ENCODE measurements at regions not wholly inside any gene's neighbourhood (a gene's known extent, or its start where the extent isn't known, plus 50 kb on each side); places are given as distances from the start of the nearest gene placed in this dataset.

DNA sequence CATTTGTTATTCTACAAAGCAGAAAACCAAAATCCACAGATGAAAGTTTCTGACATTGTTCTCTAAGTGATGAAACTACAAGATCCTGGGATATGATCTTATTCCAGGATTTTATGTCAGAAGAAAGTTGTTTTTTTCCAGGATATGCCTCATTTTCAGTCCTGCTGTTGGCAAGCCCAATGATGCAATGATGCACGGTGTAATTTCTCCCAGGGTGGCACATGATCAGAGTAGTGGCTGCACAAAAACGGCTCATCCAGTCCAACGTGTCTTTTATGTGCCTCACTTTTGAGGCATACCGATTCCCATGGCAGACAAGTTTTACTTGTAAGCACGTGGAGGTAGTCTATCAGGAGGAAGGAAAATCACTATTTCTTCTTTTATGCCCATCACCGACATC is 302.3 kb upstream of the JAG1 start:
- TF ChIP-seq POLR2AphosphoS5 (IDR thresholded peaks at IDR 0.05; ENCODE audit: low read depth, low read length): no peak
- TF ChIP-seq POLR2A (IDR thresholded peaks at IDR 0.05; ENCODE audit: low read depth, low read length): no peak
- no peak for TF ChIP-seq TAF1 (IDR thresholded peaks at IDR 0.05; ENCODE audit: low read depth, low read length)
- no peak for TF ChIP-seq PAX5 (IDR thresholded peaks at IDR 0.05; ENCODE audit: insufficient read depth, low read length, severe bottlenecking)
- TF ChIP-seq SPI1 (IDR thresholded peaks at IDR 0.05; ENCODE audit: low read depth, low read length): no peak
